Lung microvascular endothelial cell (primary cell): ENCODE measurements at regions not wholly inside any gene's neighbourhood (a gene's known extent, or its start where the extent isn't known, plus 50 kb on each side); places are given as distances from the start of the nearest gene placed in this dataset.
A peak's percentile ranks its signal among the peaks of the same experiment; 100 is the strongest.
"Not testable (repeated sequence)": the region's sequence is repeated elsewhere in the genome, so short reads cannot be mapped to it uniquely, and the experiment has no call there.

ENCODE experiments used
- DNase-seq, 2 donors: peaks; one replicate each; pipeline versions ENCODE4 v3.0.0 to v3.0.0-alpha.2; 2010; ENCODE audit warnings: low read depth in 2 of 2

- DNase-seq = not testable (repeated sequence)
Measured at GRCh38 chr3:75583116-75583515, 81.0 kb upstream of the FRG2C start.

GRCh38 chr3:75587695-75588094, 76.4 kb upstream of the FRG2C start:
- not testable (repeated sequence) for DNase-seq

GRCh38 chr3:75590382-75590781, 73.7 kb upstream of the FRG2C start:
- DNase-seq = not testable (repeated sequence)

- DNase-seq = peak in 1 of 2 donors; percentile 5
Measured at GRCh38 chr3:75604286-75604934, 59.7 kb upstream of the FRG2C start.

GRCh38 chr3:75607996-75608395, 56.1 kb upstream of the FRG2C start:
- not testable (repeated sequence) for DNase-seq

- not testable (repeated sequence) for DNase-seq
Measured at GRCh38 chr3:75609598-75609997, 54.5 kb upstream of the FRG2C start.

- no peak for DNase-seq
Measured at GRCh38 chr3:75610773-75611172, 53.4 kb upstream of the FRG2C start.

GRCh38 chr3:75611724-75612460, 52.2 kb upstream of the FRG2C start:
- not testable (repeated sequence) for DNase-seq
